Astrocyte (in vitro differentiated cells and primary cell): ENCODE measurements at regions not wholly inside any gene's neighbourhood (a gene's known extent, or its start where the extent isn't known, plus 50 kb on each side); places are given as distances from the start of the nearest gene placed in this dataset.

Source experiments
- DNase-seq: peaks from one replicate; pipeline ENCODE4 v3.0.0-alpha.2; 2010; ENCODE audit warnings: low read depth
- FAIRE-seq: peaks from 2 replicates; lab custom pipeline; 2011; peaks lifted over from hg19 to GRCh38; lab: Jason Lieb, UNC
- H2AFZ ChIP-seq: 2 replicates; pipeline ENCODE4 v1.6.0; 2012; ENCODE audit warnings: low read depth, low read length, inconsistent platforms
- H3K27ac ChIP-seq: 2 replicates; pipeline ENCODE4 v1.5.1; 2011; ENCODE audit warnings: low read depth, low read length, inconsistent platforms
- H3K27me3 ChIP-seq: 2 replicates; pipeline ENCODE4 v1.6.0; 2011; ENCODE audit warnings: low read length, inconsistent platforms; ENCODE audit not compliant: insufficient read depth
- H3K36me3 ChIP-seq: 2 replicates; pipeline ENCODE4 v1.5.1; 2011; ENCODE audit warnings: low read length, inconsistent platforms; ENCODE audit not compliant: insufficient read depth
- H3K4me1 ChIP-seq: 2 replicates; pipeline ENCODE4 v1.5.1; 2011; ENCODE audit warnings: low read length, inconsistent platforms; ENCODE audit not compliant: insufficient read depth
- H3K4me2 ChIP-seq: 2 replicates; pipeline ENCODE4 v1.6.0; 2012; ENCODE audit warnings: low read length, inconsistent platforms
- H3K4me3 ChIP-seq: 2 replicates; pipeline ENCODE4 v1.5.1; 2011; ENCODE audit warnings: low read depth, mild to moderate bottlenecking, low read length, inconsistent platforms; ENCODE audit not compliant: insufficient read depth
- H3K79me2 ChIP-seq: 2 replicates; pipeline ENCODE4 v1.6.0; 2012; ENCODE audit warnings: mild to moderate bottlenecking, low read length, inconsistent platforms; ENCODE audit not compliant: insufficient read depth
- H3K9ac ChIP-seq: 2 replicates; pipeline ENCODE4 v1.6.0; 2012; ENCODE audit warnings: mild to moderate bottlenecking, low read length, inconsistent platforms
- H3K9me3 ChIP-seq: 2 replicates; pipeline ENCODE4 v1.5.1; 2012; ENCODE audit warnings: low read depth, mild to moderate bottlenecking, low read length, inconsistent platforms; ENCODE audit not compliant: insufficient read depth
- H4K20me1 ChIP-seq: 2 replicates; pipeline ENCODE4 v1.6.0; 2012; ENCODE audit warnings: low read length, inconsistent platforms; ENCODE audit not compliant: insufficient read depth
- H3K27ac Mint-ChIP-seq: one replicate; pipeline ENCODE4 v1.8.0; 2021; ENCODE audit warnings: mild to moderate bottlenecking, mixed read lengths; ENCODE audit not compliant: unreplicated experiment
- H3K27me3 Mint-ChIP-seq: one replicate; pipeline ENCODE4 v1.8.0; 2021; ENCODE audit warnings: low read depth, mixed read lengths; ENCODE audit not compliant: unreplicated experiment
- H3K36me3 Mint-ChIP-seq: one replicate; pipeline ENCODE4 v1.8.0; 2021; ENCODE audit warnings: low read depth, mixed read lengths; ENCODE audit not compliant: unreplicated experiment
- H3K4me1 Mint-ChIP-seq: one replicate; pipeline ENCODE4 v1.8.0; 2021; ENCODE audit warnings: low read depth, mixed read lengths; ENCODE audit not compliant: unreplicated experiment
- H3K4me3 Mint-ChIP-seq: one replicate; pipeline ENCODE4 v1.8.0; 2021; ENCODE audit warnings: mild to moderate bottlenecking, moderate library complexity, mixed read lengths; ENCODE audit not compliant: unreplicated experiment
- H3K9me3 Mint-ChIP-seq: one replicate; pipeline ENCODE4 v1.8.0; 2021; ENCODE audit warnings: mild to moderate bottlenecking, mixed read lengths; ENCODE audit not compliant: unreplicated experiment
- CTCF ChIP-seq: IDR thresholded peaks from 2 replicates; pipeline ENCODE4 v1.5.1; 2011; ENCODE audit warnings: low read depth, mild to moderate bottlenecking, inconsistent platforms, low read length, moderate library complexity; ENCODE audit not compliant: insufficient read depth
- EZH2 ChIP-seq: IDR thresholded peaks from 2 replicates; pipeline ENCODE4 v1.6.1; 2012; ENCODE audit warnings: mild to moderate bottlenecking, low read length, inconsistent platforms; ENCODE audit not compliant: insufficient read depth

GRCh38 chr6:84371681-84372080 is 144.2 kb upstream of the CEP162 start:
- no peak overlapping the region for H2AFZ ChIP-seq
- FAIRE-seq (no peak), DNase-seq (no peak)
- no peak overlapping the region for H3K9ac ChIP-seq
- H4K20me1 ChIP-seq = no peaks in the 10 kb centered on the region
- Mint-ChIP-seq H3K36me3 (no peaks in the 10 kb centered on the region), H3K27ac (no peak overlapping the region), H3K27me3 (peaks cover 5% of the 10 kb centered on the region), H3K4me3 (no peak overlapping the region), H3K9me3 (peaks cover 2% of the 10 kb centered on the region), H3K4me1 (no peaks in the 10 kb centered on the region)
- no peak overlapping the region for H3K4me3 ChIP-seq
- no peaks in the 10 kb centered on the region for H3K27me3 ChIP-seq
- no peak for TF ChIP-seq EZH2
- H3K4me1 ChIP-seq = no peaks in the 10 kb centered on the region
- no peaks in the 10 kb centered on the region for H3K79me2 ChIP-seq
- no peak overlapping the region for H3K27ac ChIP-seq
- H3K9me3 ChIP-seq = no peaks in the 10 kb centered on the region
- H3K36me3 ChIP-seq = no peaks in the 10 kb centered on the region
- no peak overlapping the region for H3K4me2 ChIP-seq

- H3K9me3 ChIP-seq = no peaks in the 10 kb centered on the region
- no peak overlapping the region for H3K27ac ChIP-seq
- H3K4me2 ChIP-seq = no peak overlapping the region
- no peaks in the 10 kb centered on the region for H3K36me3 Mint-ChIP-seq
- DNase-seq = no peak
- TF ChIP-seq EZH2 (no peak), CTCF (no peak)
- no peaks in the 10 kb centered on the region for H3K27me3 Mint-ChIP-seq
- no peaks in the 10 kb centered on the region for H3K27me3 ChIP-seq
- H3K4me1 Mint-ChIP-seq = peaks cover 3% of the 10 kb centered on the region
- no peaks in the 10 kb centered on the region for H4K20me1 ChIP-seq
- no peak overlapping the region for H3K27ac Mint-ChIP-seq
- H3K36me3 ChIP-seq = no peaks in the 10 kb centered on the region
- H3K4me1 ChIP-seq = no peaks in the 10 kb centered on the region
- H3K4me3 ChIP-seq = no peak overlapping the region
- H3K4me3 Mint-ChIP-seq = no peak overlapping the region
- no peak for FAIRE-seq
- H3K9me3 Mint-ChIP-seq = no peaks in the 10 kb centered on the region
- H3K9ac ChIP-seq = no peak overlapping the region
- no peak overlapping the region for H2AFZ ChIP-seq
- H3K79me2 ChIP-seq = no peaks in the 10 kb centered on the region
These were observed 134.9 kb upstream of the CEP162 start for GRCh38 chr6:84362193-84362821.

- no peak overlapping the region for H3K4me3 ChIP-seq
- no peaks in the 10 kb centered on the region for H3K27me3 Mint-ChIP-seq
- no peak overlapping the region for H3K27ac ChIP-seq
- H2AFZ ChIP-seq = no peak overlapping the region
- FAIRE-seq = no peak
- no peak overlapping the region for H3K9ac ChIP-seq
- no peaks in the 10 kb centered on the region for H4K20me1 ChIP-seq
- H3K36me3 Mint-ChIP-seq = no peaks in the 10 kb centered on the region
- H3K27ac Mint-ChIP-seq = peak overlapping the region; percentile 28
- H3K36me3 ChIP-seq = no peaks in the 10 kb centered on the region
- H3K79me2 ChIP-seq = no peaks in the 10 kb centered on the region
- no peak overlapping the region for H3K4me3 Mint-ChIP-seq
- no peak for TF ChIP-seq CTCF
- no peak for TF ChIP-seq EZH2
- no peaks in the 10 kb centered on the region for H3K27me3 ChIP-seq
- H3K4me1 Mint-ChIP-seq = peaks cover 3% of the 10 kb centered on the region
- H3K4me1 ChIP-seq = no peaks in the 10 kb centered on the region
- H3K4me2 ChIP-seq = no peak overlapping the region
- H3K9me3 ChIP-seq = no peaks in the 10 kb centered on the region
- no peaks in the 10 kb centered on the region for H3K9me3 Mint-ChIP-seq
- DNase-seq = no peak
These were observed 134.1 kb upstream of the CEP162 start for GRCh38 chr6:84361372-84362192.
